K562 (cell line): ENCODE measurements at regions not wholly inside any gene's neighbourhood (a gene's known extent, or its start where the extent isn't known, plus 50 kb on each side); places are given as distances from the start of the nearest gene placed in this dataset.

ENCODE experiments used
- ATAC-seq: fragments of 200-7000 bp; cut with Tn5 transposase; 3 replicates; pipeline ENCODE4 v1.9.1; 2020; ENCODE audit warnings: moderate library complexity
- BruUV-seq: library from RNA; stranded (reverse); fragments of 400-500 nt; replicated peaks from 2 replicates; lab custom pipeline; 2021; lab: Mats Ljungman, UMichigan
- CTCF ChIA-PET: fragments of 300-600 bp; formaldehyde crosslinking; extraction: SDS; loops from one replicate; lab custom pipeline; 2021; ENCODE audit warnings: low intra/inter-chr PET ratio; lab: Yijun Ruan, JAX
- POLR2A ChIA-PET: fragments of 300-600, 350-650 bp; sonication (Branson Sonifier 250); formaldehyde crosslinking; extraction: SDS; loops from one replicate; lab custom pipeline; 2021; ENCODE audit warnings: antibody characterized with exemption, inconsistent platforms; lab: Yijun Ruan, JAX
- DNase-seq, 4 experiments: peaks; one replicate each; pipeline versions ENCODE4 v3.0.0 to v3.0.0-alpha.2; 2011 to 2018; ENCODE audit warnings: low spot score in 3 of 4, mixed read lengths in 3 of 4; ENCODE audit errors: extremely low read depth in 1 of 4
- FAIRE-seq: peaks from 2 replicates; lab custom pipeline; 2011; peaks lifted over from hg19 to GRCh38; lab: Jason Lieb, UNC
- H2AFZ ChIP-seq: 2 replicates; pipeline ENCODE4 v1.6.0; 2011; ENCODE audit warnings: low read depth, low read length, control low read depth, inconsistent platforms
- H3K27ac ChIP-seq: fragments of 200-600 bp; 3 replicates; pipeline ENCODE4 v1.8.0; 2011; ENCODE audit warnings: low read depth, mild to moderate bottlenecking, control low read depth, inconsistent platforms, low read length, moderate library complexity, mixed read lengths; ENCODE audit errors: extremely low read depth
- H3K27me3 ChIP-seq, 2 experiments: fragments of 300-600 bp in 1 of 2; 2 replicates in 1 of 2; 3 replicates in 1 of 2; pipeline versions ENCODE4 v1.6.0 to v1.8.0; 2011; ENCODE audit warnings: inconsistent platforms in 2 of 2, low read length in 2 of 2, mild to moderate bottlenecking in 1 of 2, mixed read lengths in 1 of 2, moderate library complexity in 1 of 2; ENCODE audit not compliant: control insufficient read depth in 2 of 2, insufficient read depth in 2 of 2
- H3K36me3 ChIP-seq: fragments of 300-600 bp; 3 replicates; pipeline ENCODE4 v1.8.0; 2011; ENCODE audit warnings: mild to moderate bottlenecking, low read length, inconsistent platforms; ENCODE audit not compliant: control insufficient read depth, insufficient read depth
- H3K4me1 ChIP-seq, 2 experiments: fragments of 200-600 bp in 1 of 2; replicated peaks in 1 of 2; 2 replicates in 1 of 2; 3 replicates in 1 of 2; pipeline versions ENCODE4 v1.5.1 to v1.8.0; 2011; ENCODE audit warnings: inconsistent platforms in 2 of 2, low read length in 2 of 2, mild to moderate bottlenecking in 1 of 2, mixed read lengths in 1 of 2, moderate library complexity in 1 of 2; ENCODE audit not compliant: control insufficient read depth in 2 of 2, insufficient read depth in 2 of 2
- H3K4me2 ChIP-seq: 2 replicates; pipeline ENCODE4 v1.6.1; 2011; ENCODE audit warnings: low read length, control low read depth, inconsistent platforms, mixed read lengths; ENCODE audit not compliant: insufficient read depth
- H3K4me3 ChIP-seq: fragments of 200-600 bp; sonication (generic), shearing (Covaris generic); 2 replicates; pipeline ENCODE4 v1.5.1; 2016; ENCODE audit warnings: control low read depth, inconsistent platforms
- H3K79me2 ChIP-seq: fragments of 200-600 bp; 3 replicates; pipeline ENCODE4 v1.8.0; 2011; ENCODE audit warnings: low read length, inconsistent platforms; ENCODE audit not compliant: control insufficient read depth, insufficient read depth
- H3K9ac ChIP-seq, 2 experiments: 2 replicates each; pipeline versions ENCODE4 v1.6.0 to v1.6.1; 2011; ENCODE audit warnings: low read depth in 2 of 2, low read length in 2 of 2, control low read depth in 1 of 2, inconsistent platforms in 1 of 2, mild to moderate bottlenecking in 1 of 2, mixed read lengths in 1 of 2; ENCODE audit not compliant: insufficient read depth in 1 of 2
- H3K9me1 ChIP-seq: one replicate; pipeline ENCODE4 v1.6.0; 2011; ENCODE audit warnings: inconsistent platforms, mild to moderate bottlenecking, low read length, moderate library complexity; ENCODE audit not compliant: control insufficient read depth, insufficient read depth
- H3K9me3 ChIP-seq: replicated peaks from 2 replicates; pipeline ENCODE4 v1.5.1; 2011; ENCODE audit warnings: low read depth, low read length, inconsistent platforms; ENCODE audit not compliant: control insufficient read depth, insufficient read depth
- H4K20me1 ChIP-seq: replicated peaks from 2 replicates; pipeline ENCODE4 v1.6.1; 2011; ENCODE audit warnings: low read length, inconsistent platforms, mixed read lengths; ENCODE audit not compliant: control insufficient read depth, insufficient read depth
- HNRNPH1 ChIP-seq: fragments of 200-400 bp; formaldehyde crosslinking; optimal IDR thresholded peaks from 2 replicates; pipeline ENCODE3; 2017; ENCODE audit warnings: low read depth, mild to moderate bottlenecking, low read length, moderate library complexity
- NFE2 ChIP-seq: IDR thresholded peaks from 2 replicates; pipeline ENCODE4 v1.6.1; 2014; ENCODE audit warnings: antibody characterized with exemption, low read depth
- RREB1 ChIP-seq: fragments of 250-450 bp; sonication (Bioruptor Pico); IDR thresholded peaks from 2 replicates; pipeline ENCODE4 v1.4.0; 2020
- SNIP1 ChIP-seq: fragments of 450-650 bp; IDR thresholded peaks from 2 replicates; pipeline ENCODE4 v1.7.1; 2017; ENCODE audit warnings: low read depth, mild to moderate bottlenecking
- TCF3 ChIP-seq: sonication (generic); formaldehyde crosslinking; IDR thresholded peaks from 2 replicates; pipeline ENCODE4 v1.4.0; 2020; ENCODE audit warnings: mild to moderate bottlenecking, missing genetic modification reagents
- WGBS: fragments of 100-300 bp; shearing (Covaris generic); methylation state at CpG from one replicate; pipeline ENCODE4 v1.1.6; 2016; ENCODE audit warnings: low coverage, mixed read lengths; ENCODE audit not compliant: insufficient coverage; ENCODE audit errors: missing lambda C conversion rate; 5-methylcytosine and 5-hydroxymethylcytosine counted together
- in situ Hi-C: fragments of 300-500 bp; cut with MboI; formaldehyde crosslinking; loops from 4 replicates; pipeline ENCODE4 v1.15.0; 2018; ENCODE audit warnings: inconsistent platforms, mixed read lengths
- intact Hi-C: fragments of 100-400 bp; cut with micrococcal nuclease; formaldehyde crosslinking; loops from 2 replicates; pipeline ENCODE4 v1.14.2; 2022

- POLR2A ChIA-PET, result no interaction called here
- ATAC-seq, result no peak
- WGBS, result 2% methylated on average over 5 of the region's 7 CpGs
These were observed 185.6 kb upstream of the SALL3 start for GRCh38 chr18:78794071-78794430.

More at GRCh38 chr18:78794071-78794430, 185.6 kb upstream of the SALL3 start:
- Histone ChIP-seq H3K4me1 (no peaks in the 10 kb centered on the region; a peak in 1 of 5 replicates), H3K9ac (no peak overlapping the region), H2AFZ (no peak overlapping the region), H3K27ac (no peak overlapping the region), H3K4me2 (no peak overlapping the region), H3K27me3 (peaks cover 0 to 38% of the 10 kb centered on the region in 2 experiments; a peak in 2 of 5 replicates), H4K20me1 (no peaks in the 10 kb centered on the region), H3K9me1 (no peaks in the 10 kb centered on the region), H3K4me3 (no peak overlapping the region), H3K79me2 (no peaks in the 10 kb centered on the region), H3K36me3 (no peaks in the 10 kb centered on the region), H3K9me3 (no peaks in the 10 kb centered on the region)
- CTCF ChIA-PET, result no interaction called here
- in situ Hi-C loops (no loop called here), intact Hi-C loops (no loop called here)
- TF ChIP-seq HNRNPH1 (no peak), NFE2 (0 out of 2 replicates have a peak, but pooled peaks have one; percentile 8), TCF3 (CRISPR knock-in tag) (no peak), RREB1 (CRISPR knock-in tag) (no peak), SNIP1 (no peak)
- DNase-seq (no peak), FAIRE-seq (no peak)
- no TSS peak for BruUV-seq
